Loucy (cell line): ENCODE measurements at regions not wholly inside any gene's neighbourhood (a gene's known extent, or its start where the extent isn't known, plus 50 kb on each side); places are given as distances from the start of the nearest gene placed in this dataset.
"Not testable (repeated sequence)": the region's sequence is repeated elsewhere in the genome, so short reads cannot be mapped to it uniquely, and the experiment has no call there.

Source experiments
- H2AFZ ChIP-seq: fragments of 200-600 bp; sonication (generic); 2 replicates; pipeline ENCODE4 v1.6.0; 2016; ENCODE audit warnings: antibody characterized with exemption, mild to moderate bottlenecking, low read length, moderate library complexity
- H3F3A ChIP-seq: fragments of 200-600 bp; 2 replicates; pipeline ENCODE4 v1.6.0; 2016; ENCODE audit warnings: antibody characterized with exemption, low read depth, mild to moderate bottlenecking
- H3K27me3 ChIP-seq: fragments of 200-600 bp; sonication (generic); 2 replicates; pipeline ENCODE4 v1.6.1; 2014; ENCODE audit warnings: low read length, mild to moderate bottlenecking; ENCODE audit not compliant: insufficient read depth, poor library complexity, severe bottlenecking
- H3K36me3 ChIP-seq: fragments of 200-600 bp; sonication (generic); 2 replicates; pipeline ENCODE4 v1.6.1; 2016; ENCODE audit warnings: low read length; ENCODE audit not compliant: insufficient read depth
- H3K4me1 ChIP-seq: fragments of 200-600 bp; sonication (generic); 2 replicates; pipeline ENCODE4 v1.5.1; 2014; ENCODE audit warnings: low read length, mild to moderate bottlenecking; ENCODE audit not compliant: insufficient read depth, poor library complexity, severe bottlenecking
- H3K4me2 ChIP-seq: fragments of 200-600 bp; sonication (generic); 2 replicates; pipeline ENCODE4 v1.6.0; 2014; ENCODE audit warnings: antibody characterized with exemption, low read length, low read depth, mild to moderate bottlenecking; ENCODE audit not compliant: poor library complexity, severe bottlenecking
- H3K4me3 ChIP-seq: fragments of 200-600 bp; sonication (generic); 2 replicates; pipeline ENCODE4 v1.5.1; 2014; ENCODE audit warnings: low read length, mild to moderate bottlenecking, mixed read lengths; ENCODE audit not compliant: poor library complexity, severe bottlenecking
- H3K79me2 ChIP-seq: fragments of 200-600 bp; sonication (generic); 2 replicates; pipeline ENCODE4 v1.6.1; 2014; ENCODE audit warnings: low read length; ENCODE audit not compliant: insufficient read depth
- H3K9ac ChIP-seq: fragments of 200-600 bp; sonication (generic); 2 replicates; pipeline ENCODE4 v1.6.0; 2014; ENCODE audit warnings: mild to moderate bottlenecking, low read depth, low read length, moderate library complexity; ENCODE audit not compliant: poor library complexity, severe bottlenecking
- H3K9me2 ChIP-seq: fragments of 200-600 bp; sonication (generic); replicated peaks from 2 replicates; pipeline ENCODE4 v1.6.1; 2016; ENCODE audit warnings: low read depth, low read length, mixed read lengths
- H3K9me3 ChIP-seq: fragments of 200-600 bp; sonication (generic); 2 replicates; pipeline ENCODE4 v1.6.1; 2014; ENCODE audit warnings: mild to moderate bottlenecking, antibody characterized with exemption, low read length, low read depth; ENCODE audit not compliant: insufficient read depth
- H4K20me1 ChIP-seq: fragments of 200-600 bp; sonication (generic); 2 replicates; pipeline ENCODE4 v1.6.0; 2014; ENCODE audit warnings: antibody characterized with exemption, low read length, mild to moderate bottlenecking; ENCODE audit not compliant: insufficient read depth, poor library complexity, severe bottlenecking
- CTCF ChIP-seq: fragments of 200-600 bp; sonication (generic); conservative IDR thresholded peaks from 2 replicates; pipeline ENCODE4 v1.5.1; 2014; ENCODE audit warnings: mild to moderate bottlenecking, antibody characterized with exemption, low read length
- EZH2phosphoT487 ChIP-seq: fragments of 200-600 bp; IDR thresholded peaks from 2 replicates; pipeline ENCODE4 v1.6.1; 2018; ENCODE audit warnings: antibody characterized with exemption, mild to moderate bottlenecking, moderate library complexity, borderline replicate concordance

- Histone ChIP-seq H3K4me2 (no peak overlapping the region), H3K4me3 (no peak overlapping the region)
Measured at GRCh38 chr7:3143869-3144775, 100.5 kb upstream of the CARD11 start.

GRCh38 chr7:3144776-3145125 is 101.1 kb upstream of the CARD11 start:
- not testable (repeated sequence) for H2AFZ ChIP-seq, H3K9me2 ChIP-seq, H3K27me3 ChIP-seq, H3K4me2 ChIP-seq, H3K36me3 ChIP-seq, H3K4me3 ChIP-seq, H3K9ac ChIP-seq, H3K9me3 ChIP-seq, H3F3A ChIP-seq, H3K79me2 ChIP-seq, H4K20me1 ChIP-seq, H3K4me1 ChIP-seq

More at GRCh38 chr7:3143869-3144775, 100.5 kb upstream of the CARD11 start:
- Histone ChIP-seq H3K9ac (no peak overlapping the region), H3K36me3 (no peaks in the 10 kb centered on the region), H3K4me1 (no peaks in the 10 kb centered on the region), H2AFZ (no peak overlapping the region), H3F3A (no peaks in the 10 kb centered on the region), H3K79me2 (no peaks in the 10 kb centered on the region), H3K9me3 (no peaks in the 10 kb centered on the region), H3K27me3 (no peaks in the 10 kb centered on the region), H4K20me1 (no peaks in the 10 kb centered on the region), H3K9me2 (no peaks in the 10 kb centered on the region)
- TF ChIP-seq CTCF, result no peak
- TF ChIP-seq EZH2phosphoT487, result no peak

- Histone ChIP-seq H3K9me3 (no peaks in the 10 kb centered on the region), H4K20me1 (no peaks in the 10 kb centered on the region), H3K36me3 (no peaks in the 10 kb centered on the region), H3K9ac (no peak overlapping the region), H3K4me1 (peaks cover 9% of the 10 kb centered on the region), H3K27me3 (no peaks in the 10 kb centered on the region), H2AFZ (no peak overlapping the region), H3K79me2 (no peaks in the 10 kb centered on the region), H3K9me2 (no peaks in the 10 kb centered on the region), H3F3A (no peaks in the 10 kb centered on the region), H3K4me3 (no peak overlapping the region), H3K4me2 (no peak overlapping the region)
- no peak for TF ChIP-seq EZH2phosphoT487
- no peak for TF ChIP-seq CTCF
Measured at GRCh38 chr7:3146571-3147226, 103.0 kb upstream of the CARD11 start.

GRCh38 chr7:3148471-3148870 is 104.8 kb upstream of the CARD11 start:
- H3K27me3 ChIP-seq, H3K36me3 ChIP-seq, H3K79me2 ChIP-seq, H2AFZ ChIP-seq, H3K4me3 ChIP-seq, H3F3A ChIP-seq, H3K9me2 ChIP-seq, H3K4me2 ChIP-seq, H3K9me3 ChIP-seq, H3K9ac ChIP-seq, H4K20me1 ChIP-seq: not testable (repeated sequence)
- peaks cover 18% of the 10 kb centered on the region for H3K4me1 ChIP-seq
